ENCODE measurements at regions not wholly inside any gene's neighbourhood (a gene's known extent, or its start where the extent isn't known, plus 50 kb on each side); places are given as distances from the start of the nearest gene placed in this dataset.

- Histone ChIP-seq H3K27ac (ENCODE audit: low read depth, low read length) (no peak overlapping the region), H3K9me3 (ENCODE audit: insufficient read depth, low read depth, low read length) (no peaks in the 10 kb centered on the region), H3K9ac (ENCODE audit: low read depth, low read length) (no peak overlapping the region), H3K36me3 (ENCODE audit: insufficient read depth, low read length) (no peaks in the 10 kb centered on the region), H3K4me3 (ENCODE audit: low read length) (no peak overlapping the region), H3K27me3 (ENCODE audit: insufficient read depth, low read length) (no peaks in the 10 kb centered on the region), H3K4me1 (ENCODE audit: insufficient read depth, low read length) (no peaks in the 10 kb centered on the region)
- 92% methylated on average over 2 of the region's 2 CpGs for WGBS
Observed at GRCh38 chr2:139281124-139281523, 500.9 kb upstream of the NXPH2 start.

GRCh38 chr2:139271879-139272278, 491.7 kb upstream of the NXPH2 start:
- Histone ChIP-seq H3K9ac (ENCODE audit: low read depth, low read length) (no peak overlapping the region), H3K27ac (ENCODE audit: low read depth, low read length) (no peak overlapping the region), H3K4me3 (ENCODE audit: low read length) (no peak overlapping the region), H3K4me1 (ENCODE audit: insufficient read depth, low read length) (peaks cover 5% of the 10 kb centered on the region; the same call in 1 of the 2 replicates), H3K9me3 (ENCODE audit: insufficient read depth, low read depth, low read length) (no peaks in the 10 kb centered on the region), H3K36me3 (ENCODE audit: insufficient read depth, low read length) (no peaks in the 10 kb centered on the region), H3K27me3 (ENCODE audit: insufficient read depth, low read length) (no peaks in the 10 kb centered on the region)
- WGBS, result 55% methylated on average over 1 of the region's 1 CpG

GRCh38 chr2:139271149-139271548, 491.0 kb upstream of the NXPH2 start:
- Histone ChIP-seq H3K4me1 (ENCODE audit: insufficient read depth, low read length) (peaks cover 5% of the 10 kb centered on the region; the same call in 1 of the 2 replicates), H3K9me3 (ENCODE audit: insufficient read depth, low read depth, low read length) (no peaks in the 10 kb centered on the region), H3K27me3 (ENCODE audit: insufficient read depth, low read length) (no peaks in the 10 kb centered on the region), H3K9ac (ENCODE audit: low read depth, low read length) (no peak overlapping the region), H3K27ac (ENCODE audit: low read depth, low read length) (no peak overlapping the region), H3K4me3 (ENCODE audit: low read length) (no peak overlapping the region), H3K36me3 (ENCODE audit: insufficient read depth, low read length) (no peaks in the 10 kb centered on the region)
- WGBS, result 91% methylated on average over 2 of the region's 2 CpGs

GRCh38 chr2:139260052-139260430, 479.9 kb upstream of the NXPH2 start:
- 93% methylated on average over 2 of the region's 2 CpGs for WGBS
- H3K4me1 ChIP-seq (ENCODE audit: insufficient read depth, low read length), result no peaks in the 10 kb centered on the region
- no peaks in the 10 kb centered on the region for H3K27me3 ChIP-seq (ENCODE audit: insufficient read depth, low read length)
- H3K9ac ChIP-seq (ENCODE audit: low read depth, low read length), result no peak overlapping the region
- H3K4me3 ChIP-seq (ENCODE audit: low read length), result no peak overlapping the region
- H3K9me3 ChIP-seq (ENCODE audit: insufficient read depth, low read depth, low read length), result no peaks in the 10 kb centered on the region
- H3K27ac ChIP-seq (ENCODE audit: low read depth, low read length), result no peak overlapping the region
- H3K36me3 ChIP-seq (ENCODE audit: insufficient read depth, low read length), result no peaks in the 10 kb centered on the region

GRCh38 chr2:139259422-139260051, 479.3 kb upstream of the NXPH2 start:
- no peaks in the 10 kb centered on the region for H3K4me1 ChIP-seq (ENCODE audit: insufficient read depth, low read length)
- no peak overlapping the region for H3K9ac ChIP-seq (ENCODE audit: low read depth, low read length)
- H3K27ac ChIP-seq (ENCODE audit: low read depth, low read length), result no peak overlapping the region
- H3K4me3 ChIP-seq (ENCODE audit: low read length), result no peak overlapping the region
- no peaks in the 10 kb centered on the region for H3K9me3 ChIP-seq (ENCODE audit: insufficient read depth, low read depth, low read length)
- WGBS, result 94% methylated on average over 5 of the region's 5 CpGs
- H3K36me3 ChIP-seq (ENCODE audit: insufficient read depth, low read length), result no peaks in the 10 kb centered on the region
- H3K27me3 ChIP-seq (ENCODE audit: insufficient read depth, low read length), result no peaks in the 10 kb centered on the region

GRCh38 chr2:139241286-139241685, 461.1 kb upstream of the NXPH2 start:
- Histone ChIP-seq H3K27ac (ENCODE audit: low read depth, low read length) (no peak overlapping the region), H3K27me3 (ENCODE audit: insufficient read depth, low read length) (no peaks in the 10 kb centered on the region), H3K36me3 (ENCODE audit: insufficient read depth, low read length) (no peaks in the 10 kb centered on the region), H3K9ac (ENCODE audit: low read depth, low read length) (no peak overlapping the region), H3K9me3 (ENCODE audit: insufficient read depth, low read depth, low read length) (no peaks in the 10 kb centered on the region), H3K4me1 (ENCODE audit: insufficient read depth, low read length) (no peaks in the 10 kb centered on the region), H3K4me3 (ENCODE audit: low read length) (no peak overlapping the region)
- 100% methylated on average over 3 of the region's 3 CpGs for WGBS

- Histone ChIP-seq H3K4me3 (ENCODE audit: low read length) (no peak overlapping the region), H3K27ac (ENCODE audit: low read depth, low read length) (no peak overlapping the region), H3K27me3 (ENCODE audit: insufficient read depth, low read length) (no peaks in the 10 kb centered on the region), H3K9ac (ENCODE audit: low read depth, low read length) (no peak overlapping the region), H3K4me1 (ENCODE audit: insufficient read depth, low read length) (no peaks in the 10 kb centered on the region; the same call in 1 of the 2 replicates), H3K36me3 (ENCODE audit: insufficient read depth, low read length) (no peaks in the 10 kb centered on the region), H3K9me3 (ENCODE audit: insufficient read depth, low read depth, low read length) (no peaks in the 10 kb centered on the region)
- WGBS, result 92% methylated on average over 3 of the region's 3 CpGs
Observed at GRCh38 chr2:139237023-139237422, 456.8 kb upstream of the NXPH2 start.

GRCh38 chr2:139230881-139231280, 450.7 kb upstream of the NXPH2 start:
- no peaks in the 10 kb centered on the region; the same call in 1 of the 2 replicates for H3K4me1 ChIP-seq (ENCODE audit: insufficient read depth, low read length)

GRCh38 chr2:139228276-139228675, 448.1 kb upstream of the NXPH2 start:
- Histone ChIP-seq H3K4me1 (ENCODE audit: insufficient read depth, low read length) (no peaks in the 10 kb centered on the region), H3K36me3 (ENCODE audit: insufficient read depth, low read length) (no peaks in the 10 kb centered on the region), H3K9me3 (ENCODE audit: insufficient read depth, low read depth, low read length) (no peaks in the 10 kb centered on the region), H3K9ac (ENCODE audit: low read depth, low read length) (no peak overlapping the region), H3K27ac (ENCODE audit: low read depth, low read length) (no peak overlapping the region), H3K4me3 (ENCODE audit: low read length) (no peak overlapping the region), H3K27me3 (ENCODE audit: insufficient read depth, low read length) (no peaks in the 10 kb centered on the region)
- WGBS, result 90% methylated on average over 2 of the region's 2 CpGs

More at GRCh38 chr2:139230881-139231280, 450.7 kb upstream of the NXPH2 start:
- Histone ChIP-seq H3K27me3 (ENCODE audit: insufficient read depth, low read length) (no peaks in the 10 kb centered on the region), H3K9ac (ENCODE audit: low read depth, low read length) (no peak overlapping the region), H3K9me3 (ENCODE audit: insufficient read depth, low read depth, low read length) (no peaks in the 10 kb centered on the region), H3K36me3 (ENCODE audit: insufficient read depth, low read length) (no peaks in the 10 kb centered on the region), H3K4me3 (ENCODE audit: low read length) (no peak overlapping the region), H3K27ac (ENCODE audit: low read depth, low read length) (no peak overlapping the region)
- 79% methylated on average over 5 of the region's 5 CpGs for WGBS

GRCh38 chr2:139225961-139226360, 445.8 kb upstream of the NXPH2 start:
- Histone ChIP-seq H3K27me3 (ENCODE audit: insufficient read depth, low read length) (no peaks in the 10 kb centered on the region), H3K4me1 (ENCODE audit: insufficient read depth, low read length) (no peaks in the 10 kb centered on the region), H3K4me3 (ENCODE audit: low read length) (no peak overlapping the region), H3K9me3 (ENCODE audit: insufficient read depth, low read depth, low read length) (no peaks in the 10 kb centered on the region), H3K36me3 (ENCODE audit: insufficient read depth, low read length) (no peaks in the 10 kb centered on the region), H3K9ac (ENCODE audit: low read depth, low read length) (no peak overlapping the region), H3K27ac (ENCODE audit: low read depth, low read length) (no peak overlapping the region)
- no CpG with 5 or more reads among the region's 2 CpGs for WGBS

- no peaks in the 10 kb centered on the region for H3K36me3 ChIP-seq (ENCODE audit: insufficient read depth, low read length)
- H3K4me3 ChIP-seq (ENCODE audit: low read length), result no peak overlapping the region
- WGBS, result 89% methylated on average over 1 of the region's 1 CpG
- H3K9me3 ChIP-seq (ENCODE audit: insufficient read depth, low read depth, low read length), result no peaks in the 10 kb centered on the region
- no peak overlapping the region for H3K9ac ChIP-seq (ENCODE audit: low read depth, low read length)
- H3K27me3 ChIP-seq (ENCODE audit: insufficient read depth, low read length), result no peaks in the 10 kb centered on the region
- H3K4me1 ChIP-seq (ENCODE audit: insufficient read depth, low read length), result no peaks in the 10 kb centered on the region
- no peak overlapping the region for H3K27ac ChIP-seq (ENCODE audit: low read depth, low read length)
Observed at GRCh38 chr2:139218181-139218580, 438.0 kb upstream of the NXPH2 start.

- no peaks in the 10 kb centered on the region for H3K27me3 ChIP-seq (ENCODE audit: insufficient read depth, low read length)
- WGBS, result 94% methylated on average over 3 of the region's 3 CpGs
- H3K9me3 ChIP-seq (ENCODE audit: insufficient read depth, low read depth, low read length), result no peaks in the 10 kb centered on the region
- no peaks in the 10 kb centered on the region for H3K4me1 ChIP-seq (ENCODE audit: insufficient read depth, low read length)
- no peak overlapping the region for H3K9ac ChIP-seq (ENCODE audit: low read depth, low read length)
- no peak overlapping the region for H3K4me3 ChIP-seq (ENCODE audit: low read length)
- H3K27ac ChIP-seq (ENCODE audit: low read depth, low read length), result no peak overlapping the region
- no peaks in the 10 kb centered on the region for H3K36me3 ChIP-seq (ENCODE audit: insufficient read depth, low read length)
Observed at GRCh38 chr2:139217641-139218040, 437.5 kb upstream of the NXPH2 start.

Data from HUES64 (cell line).